ENCODE measurements at regions not wholly inside any gene's neighbourhood (a gene's known extent, or its start where the extent isn't known, plus 50 kb on each side); places are given as distances from the start of the nearest gene placed in this dataset.

DNA sequence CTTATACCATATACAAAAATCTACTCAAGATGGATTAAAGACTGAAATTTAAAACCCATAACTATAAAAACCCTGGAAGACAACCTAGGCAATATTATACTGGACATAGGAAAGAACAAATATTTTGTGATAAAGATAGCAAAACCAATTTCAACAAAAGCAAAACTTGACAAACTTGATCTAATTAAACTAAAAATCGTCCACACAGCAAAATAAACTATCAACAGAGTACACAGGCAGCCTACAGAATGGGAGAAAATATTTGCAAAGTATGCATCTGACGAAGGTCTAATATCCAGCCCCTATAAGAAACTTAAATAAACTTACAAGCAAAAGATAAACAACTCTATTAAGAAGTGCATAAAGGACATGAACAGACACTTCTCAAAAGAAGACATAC, 240.1 kb downstream of the HGF start:
- Histone ChIP-seq H3K4me3 (no peak overlapping the region), H3K27me3 (no peaks in the 10 kb centered on the region), H3K27ac (no peak overlapping the region), H3K4me1 (no peaks in the 10 kb centered on the region), H3K9me3 (no peaks in the 10 kb centered on the region), H3K36me3 (no peaks in the 10 kb centered on the region)
- intact Hi-C loops (cut with DNase I) = no loop called here
- ATAC-seq = no peak
- TF ChIP-seq CTCF (IDR thresholded peaks at IDR 0.05) = no peak
- DNase-seq = no peak

GRCh38 chr7:81527651-81528050, 242.2 kb downstream of the HGF start:
- H3K4me3 ChIP-seq = no peak overlapping the region
- no peak for ATAC-seq
- intact Hi-C loops (cut with DNase I) = no loop called here
- no peak for DNase-seq
- no peaks in the 10 kb centered on the region for H3K36me3 ChIP-seq
- H3K4me1 ChIP-seq = no peaks in the 10 kb centered on the region
- H3K9me3 ChIP-seq = no peaks in the 10 kb centered on the region
- no peak overlapping the region for H3K27ac ChIP-seq
- TF ChIP-seq CTCF (IDR thresholded peaks at IDR 0.05) = no peak
- no peaks in the 10 kb centered on the region for H3K27me3 ChIP-seq

- intact Hi-C loops (cut with DNase I) = no loop called here
- DNase-seq = no peak
- Histone ChIP-seq H3K36me3 (no peaks in the 10 kb centered on the region), H3K27ac (no peak overlapping the region), H3K9me3 (no peaks in the 10 kb centered on the region), H3K27me3 (no peaks in the 10 kb centered on the region), H3K4me3 (no peak overlapping the region), H3K4me1 (no peaks in the 10 kb centered on the region)
- no peak for ATAC-seq
- no peak for TF ChIP-seq CTCF (IDR thresholded peaks at IDR 0.05)
Measured at GRCh38 chr7:81526971-81527370, 242.9 kb downstream of the HGF start.

GRCh38 chr7:81525841-81526240, 244.0 kb downstream of the HGF start:
- TF ChIP-seq CTCF (IDR thresholded peaks at IDR 0.05) = no peak
- DNase-seq (no peak), ATAC-seq (no peak)
- no peaks in the 10 kb centered on the region for H3K27me3 ChIP-seq
- H3K4me3 ChIP-seq = no peak overlapping the region
- intact Hi-C loops (cut with DNase I) = no loop called here
- H3K27ac ChIP-seq = no peak overlapping the region
- H3K36me3 ChIP-seq = no peaks in the 10 kb centered on the region
- H3K9me3 ChIP-seq = no peaks in the 10 kb centered on the region
- no peaks in the 10 kb centered on the region for H3K4me1 ChIP-seq

DNA sequence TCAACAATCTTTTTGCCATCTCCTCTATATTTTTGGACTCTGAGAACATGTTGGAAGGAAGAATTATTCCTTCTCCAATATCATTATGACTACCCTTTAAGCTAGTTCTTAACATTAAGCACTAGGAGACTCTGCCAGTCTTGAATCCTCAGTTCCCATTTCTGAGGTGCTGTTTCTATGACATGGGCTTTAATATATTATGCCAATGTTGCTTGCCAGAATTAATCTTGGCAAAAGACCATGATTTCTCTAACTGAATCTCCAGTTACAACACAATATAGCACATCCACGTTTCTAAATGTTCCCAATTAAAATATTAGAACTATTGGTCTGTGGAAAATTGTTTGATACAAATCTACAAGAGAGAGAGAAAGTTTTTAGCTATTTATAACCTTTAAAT, 250.0 kb downstream of the HGF start:
- no peaks in the 10 kb centered on the region for H3K4me1 ChIP-seq

More for the DNA sequence above, 250.0 kb downstream of the HGF start:
- no peak for TF ChIP-seq CTCF (IDR thresholded peaks at IDR 0.05)
- Histone ChIP-seq H3K4me3 (no peak overlapping the region), H3K9me3 (no peaks in the 10 kb centered on the region), H3K27me3 (no peaks in the 10 kb centered on the region), H3K36me3 (no peaks in the 10 kb centered on the region), H3K27ac (no peak overlapping the region)
- intact Hi-C loops (cut with DNase I) = no loop called here
- no peak for ATAC-seq
- no peak for DNase-seq
